ENCODE measurements at regions not wholly inside any gene's neighbourhood (a gene's known extent, or its start where the extent isn't known, plus 50 kb on each side); places are given as distances from the start of the nearest gene placed in this dataset.

GRCh38 chr10:118408181-118408580 lies 66.1 kb upstream of the FAM204A start:
- no peak for TF ChIP-seq POLR2AphosphoS5 (IDR thresholded peaks at IDR 0.05)
- TF ChIP-seq EP300 (IDR thresholded peaks at IDR 0.05) = no peak
- no peak for TF ChIP-seq CTCF (IDR thresholded peaks at IDR 0.05)

Data from suprapubic skin (tissue), 4 donors.